ENCODE measurements at regions not wholly inside any gene's neighbourhood (a gene's known extent, or its start where the extent isn't known, plus 50 kb on each side); places are given as distances from the start of the nearest gene placed in this dataset.

DNA sequence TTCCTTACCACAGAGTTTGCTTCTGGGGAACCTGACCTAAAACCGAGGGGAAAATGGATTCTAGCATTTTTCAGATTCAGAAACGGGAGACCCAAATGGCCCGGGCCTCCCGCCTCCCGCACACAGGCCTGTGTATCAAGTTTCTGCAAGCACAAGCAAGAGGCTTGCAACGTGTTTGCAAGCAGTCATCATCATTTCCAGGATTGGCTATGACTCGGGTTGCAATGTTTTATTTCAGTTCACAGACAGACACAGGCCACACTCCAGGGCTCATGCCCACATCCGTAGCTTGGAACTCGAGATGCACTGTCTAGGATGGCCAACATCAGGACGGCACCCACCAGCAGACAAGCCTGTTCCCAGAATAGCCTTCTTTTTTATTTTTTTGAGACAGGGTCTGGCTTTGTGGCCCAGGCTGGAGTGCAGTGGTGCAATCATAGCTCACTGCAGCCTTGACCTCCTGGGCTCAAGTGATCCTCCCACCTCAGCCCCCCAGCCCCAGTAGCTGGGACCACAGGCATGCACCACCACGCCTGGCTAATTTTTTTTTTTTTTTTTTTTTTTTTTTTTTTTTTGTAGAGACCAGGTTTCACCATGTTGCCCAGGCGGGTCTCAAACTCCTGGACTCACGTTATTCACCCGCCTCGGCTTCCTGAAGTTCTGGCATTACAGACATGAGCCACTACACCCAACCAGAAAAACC is 68.1 kb upstream of the FOXK1 start:
- Histone ChIP-seq H3K4me1 (ENCODE audit: control insufficient read depth, insufficient read depth, low read length) (peaks cover 13% of the 10 kb centered on the region), H3K4me3 (ENCODE audit: low read length) (peak overlapping the region; percentile 57), H3K9me3 (ENCODE audit: control insufficient read depth, low read length) (no peaks in the 10 kb centered on the region), H3K9ac (ENCODE audit: low read length) (peak overlapping the region; percentile 79), H3K36me3 (ENCODE audit: control insufficient read depth, insufficient read depth, low read length, severe bottlenecking) (no peaks in the 10 kb centered on the region), H3K27me3 (replicated peaks; ENCODE audit: control insufficient read depth, insufficient read depth, low read length) (no peaks in the 10 kb centered on the region)
- DNase-seq (ENCODE audit: low read depth) = peak; percentile 79

- peaks cover 26% of the 10 kb centered on the region for H3K4me1 ChIP-seq (ENCODE audit: control insufficient read depth, insufficient read depth, low read length)
- no peak for DNase-seq (ENCODE audit: low read depth)
- no peaks in the 10 kb centered on the region for H3K27me3 ChIP-seq (replicated peaks; ENCODE audit: control insufficient read depth, insufficient read depth, low read length)
- no peaks in the 10 kb centered on the region for H3K36me3 ChIP-seq (ENCODE audit: control insufficient read depth, insufficient read depth, low read length, severe bottlenecking)
- no peak overlapping the region for H3K9ac ChIP-seq (ENCODE audit: low read length)
- H3K9me3 ChIP-seq (ENCODE audit: control insufficient read depth, low read length) = no peaks in the 10 kb centered on the region
- no peak overlapping the region for H3K4me3 ChIP-seq (ENCODE audit: low read length)
Observed at GRCh38 chr7:4616116-4616515, 66.0 kb upstream of the FOXK1 start.

DNA sequence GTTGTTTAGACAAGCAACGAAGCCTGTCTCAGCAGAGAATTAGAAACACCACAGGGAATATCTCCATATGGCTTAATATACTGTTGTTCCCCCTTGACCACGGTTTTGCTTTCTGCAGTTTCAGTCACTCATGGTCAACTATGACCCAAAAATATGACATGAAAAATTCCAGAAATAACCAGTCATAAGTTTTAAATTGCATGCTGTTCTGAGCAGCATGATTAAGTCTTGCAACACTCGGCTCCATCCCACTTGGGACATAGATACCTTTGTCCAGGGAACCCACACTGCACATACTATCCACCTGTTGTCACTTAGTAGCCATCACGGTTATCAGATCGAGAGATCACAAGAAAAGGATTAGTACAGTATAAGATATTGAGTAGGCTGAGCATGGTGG is 60.7 kb upstream of the FOXK1 start:
- Histone ChIP-seq H3K4me1 (ENCODE audit: control insufficient read depth, insufficient read depth, low read length) (peaks cover 23% of the 10 kb centered on the region), H3K36me3 (ENCODE audit: control insufficient read depth, insufficient read depth, low read length, severe bottlenecking) (no peaks in the 10 kb centered on the region), H3K9ac (ENCODE audit: low read length) (peak overlapping the region; percentile 64), H3K27me3 (replicated peaks; ENCODE audit: control insufficient read depth, insufficient read depth, low read length) (no peaks in the 10 kb centered on the region), H3K9me3 (ENCODE audit: control insufficient read depth, low read length) (peaks cover 4% of the 10 kb centered on the region), H3K4me3 (ENCODE audit: low read length) (no peak overlapping the region)
- DNase-seq (ENCODE audit: low read depth) = peak; percentile 69

GRCh38 chr7:4626318-4626845 is 55.7 kb upstream of the FOXK1 start:
- H3K4me1 ChIP-seq (ENCODE audit: control insufficient read depth, insufficient read depth, low read length) = peaks cover 11% of the 10 kb centered on the region
- peaks cover 4% of the 10 kb centered on the region for H3K9me3 ChIP-seq (ENCODE audit: control insufficient read depth, low read length)
- H3K36me3 ChIP-seq (ENCODE audit: control insufficient read depth, insufficient read depth, low read length, severe bottlenecking) = no peaks in the 10 kb centered on the region
- H3K9ac ChIP-seq (ENCODE audit: low read length) = no peak overlapping the region
- H3K4me3 ChIP-seq (ENCODE audit: low read length) = no peak overlapping the region
- DNase-seq (ENCODE audit: low read depth) = no peak
- no peaks in the 10 kb centered on the region for H3K27me3 ChIP-seq (replicated peaks; ENCODE audit: control insufficient read depth, insufficient read depth, low read length)

GRCh38 chr7:4629287-4629895 is 52.7 kb upstream of the FOXK1 start:
- Histone ChIP-seq H3K4me1 (ENCODE audit: control insufficient read depth, insufficient read depth, low read length) (peaks cover 18% of the 10 kb centered on the region), H3K36me3 (ENCODE audit: control insufficient read depth, insufficient read depth, low read length, severe bottlenecking) (no peaks in the 10 kb centered on the region), H3K9ac (ENCODE audit: low read length) (no peak overlapping the region), H3K27me3 (replicated peaks; ENCODE audit: control insufficient read depth, insufficient read depth, low read length) (no peaks in the 10 kb centered on the region), H3K9me3 (ENCODE audit: control insufficient read depth, low read length) (no peaks in the 10 kb centered on the region), H3K4me3 (ENCODE audit: low read length) (no peak overlapping the region)
- no peak for DNase-seq (ENCODE audit: low read depth)

DNA sequence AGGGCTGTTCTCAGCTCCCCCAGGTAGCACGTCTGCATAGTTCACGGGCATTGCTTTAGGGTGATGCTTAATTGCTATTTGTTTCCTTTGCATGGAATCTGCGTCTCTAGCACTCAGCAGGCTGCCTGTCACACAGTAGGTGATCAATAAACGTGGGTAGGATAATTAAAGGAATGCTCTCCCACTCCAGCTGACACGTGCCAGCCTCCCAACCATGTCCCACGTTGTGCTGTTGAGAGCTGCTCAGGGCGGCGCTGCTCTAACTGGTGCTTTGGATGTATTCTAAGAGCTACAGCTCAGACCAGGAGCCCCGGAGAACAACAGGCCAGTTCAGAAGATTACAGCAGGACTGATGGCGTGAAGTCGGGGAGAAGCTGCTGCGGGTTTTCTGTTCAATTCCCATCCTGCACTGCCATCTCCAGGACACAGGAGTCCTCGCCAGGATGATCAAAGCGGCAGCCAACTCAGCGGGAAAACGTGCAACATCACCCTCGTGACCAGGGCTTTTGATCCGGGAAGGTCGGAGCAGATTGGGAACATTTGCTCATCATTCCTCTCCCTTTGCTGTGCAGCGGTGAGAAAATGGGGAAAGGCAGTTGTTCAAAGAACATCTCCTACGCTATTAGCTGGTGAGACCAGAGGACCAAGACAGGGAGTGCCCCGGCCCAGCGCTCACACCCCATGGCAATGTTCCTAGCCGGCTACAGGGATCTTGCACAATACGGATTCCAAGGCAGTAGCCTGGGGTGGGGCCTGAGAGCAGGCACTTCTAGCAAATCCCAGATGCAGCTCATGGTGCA is 50.5 kb upstream of the FOXK1 start:
- Histone ChIP-seq H3K27me3 (replicated peaks; ENCODE audit: control insufficient read depth, insufficient read depth, low read length) (no peaks in the 10 kb centered on the region), H3K4me1 (ENCODE audit: control insufficient read depth, insufficient read depth, low read length) (peaks cover 18% of the 10 kb centered on the region), H3K4me3 (ENCODE audit: low read length) (peak overlapping the region; percentile 75), H3K9ac (ENCODE audit: low read length) (peak overlapping the region; percentile 81), H3K36me3 (ENCODE audit: control insufficient read depth, insufficient read depth, low read length, severe bottlenecking) (no peaks in the 10 kb centered on the region), H3K9me3 (ENCODE audit: control insufficient read depth, low read length) (no peaks in the 10 kb centered on the region)
- DNase-seq (ENCODE audit: low read depth) = peak; percentile 98
